ENCODE measurements at regions not wholly inside any gene's neighbourhood (a gene's known extent, or its start where the extent isn't known, plus 50 kb on each side); places are given as distances from the start of the nearest gene placed in this dataset.

DNA sequence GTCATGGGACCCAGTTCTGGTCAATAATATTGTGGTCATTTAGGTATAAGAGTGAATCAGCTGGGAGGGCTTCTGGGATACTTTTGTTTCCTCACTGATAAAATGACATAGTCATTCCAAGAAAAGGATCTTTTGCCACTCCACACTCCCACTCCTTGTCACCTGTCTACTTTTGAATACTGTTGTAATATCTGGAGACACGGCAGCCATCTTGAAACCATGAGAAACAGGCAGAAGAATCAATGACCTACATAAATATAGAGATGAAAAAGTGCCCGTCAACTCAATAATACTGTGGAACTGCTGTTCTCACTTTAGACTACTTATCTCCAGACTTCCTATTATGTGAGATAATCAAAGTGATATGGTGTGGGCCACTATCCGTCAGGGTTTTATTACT is 154.2 kb downstream of the CCDC34 start:
- TF ChIP-seq, protein P1, sequence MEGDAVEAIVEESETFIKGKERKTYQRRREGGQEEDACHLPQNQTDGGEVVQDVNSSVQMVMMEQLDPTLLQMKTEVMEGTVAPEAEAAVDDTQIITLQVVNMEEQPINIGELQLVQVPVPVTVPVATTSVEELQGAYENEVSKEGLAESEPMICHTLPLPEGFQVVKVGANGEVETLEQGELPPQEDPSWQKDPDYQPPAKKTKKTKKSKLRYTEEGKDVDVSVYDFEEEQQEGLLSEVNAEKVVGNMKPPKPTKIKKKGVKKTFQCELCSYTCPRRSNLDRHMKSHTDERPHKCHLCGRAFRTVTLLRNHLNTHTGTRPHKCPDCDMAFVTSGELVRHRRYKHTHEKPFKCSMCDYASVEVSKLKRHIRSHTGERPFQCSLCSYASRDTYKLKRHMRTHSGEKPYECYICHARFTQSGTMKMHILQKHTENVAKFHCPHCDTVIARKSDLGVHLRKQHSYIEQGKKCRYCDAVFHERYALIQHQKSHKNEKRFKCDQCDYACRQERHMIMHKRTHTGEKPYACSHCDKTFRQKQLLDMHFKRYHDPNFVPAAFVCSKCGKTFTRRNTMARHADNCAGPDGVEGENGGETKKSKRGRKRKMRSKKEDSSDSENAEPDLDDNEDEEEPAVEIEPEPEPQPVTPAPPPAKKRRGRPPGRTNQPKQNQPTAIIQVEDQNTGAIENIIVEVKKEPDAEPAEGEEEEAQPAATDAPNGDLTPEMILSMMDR (IDR thresholded peaks at IDR 0.05 in 4 of 5, conservative IDR thresholded peaks at IDR 0.05 in 1 of 5), result no peak
- TF ChIP-seq POLR2A (IDR thresholded peaks at IDR 0.05), result no peak

Data from gastrocnemius medialis (tissue), 4 donors.